ENCODE measurements at regions not wholly inside any gene's neighbourhood (a gene's known extent, or its start where the extent isn't known, plus 50 kb on each side); places are given as distances from the start of the nearest gene placed in this dataset.

DNA sequence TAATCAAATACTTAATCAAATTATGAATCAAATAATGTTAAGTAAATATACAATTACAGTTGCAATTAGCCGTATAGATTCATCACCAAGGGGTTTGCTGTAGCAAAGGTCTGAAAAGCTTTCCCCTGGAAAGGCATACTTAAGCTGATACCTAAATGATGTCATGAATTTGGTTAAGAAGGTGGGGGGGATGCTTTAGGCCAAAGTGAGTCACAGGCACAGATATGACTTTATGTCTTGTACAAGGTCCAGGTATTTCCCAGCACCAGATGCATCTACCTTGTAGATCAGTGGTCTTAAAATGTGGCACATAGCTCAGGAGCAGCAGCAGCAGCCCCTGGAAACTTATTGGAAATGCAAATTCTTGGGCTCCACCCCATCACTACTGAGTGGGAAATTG, 557.3 kb upstream of the CDH4 start:
- H3K9ac ChIP-seq (ENCODE audit: low read depth, low read length), result no peak overlapping the region
- H2AFZ ChIP-seq (replicated peaks; ENCODE audit: low read length, poor library complexity), result no peak overlapping the region
- peaks cover 3% of the 10 kb centered on the region for H3K9me3 ChIP-seq (ENCODE audit: control insufficient read depth, insufficient read depth, low read length)
- no peak overlapping the region for H3K27ac ChIP-seq (ENCODE audit: insufficient read depth, low read length)
- dilution Hi-C loops (cut with HindIII; ENCODE audit: low sequenced_read_pairs, unreplicated experiment) (no loop called here), intact Hi-C loops (cut with micrococcal nuclease) (no loop called here), in situ Hi-C loops (cut with MboI; ENCODE audit: low sequenced_read_pairs) (no loop called here)
- ChIA-PET POLR2A (ENCODE audit: unreplicated experiment) (no interaction called here), CTCF (interaction anchor here (0.7 kb wide), 1 partner anchor 12 kb away, joined by 3 read pairs; no protein-coding TSS in a partner anchor)
- no peak overlapping the region for H3K14ac ChIP-seq (replicated peaks; ENCODE audit: low read depth, low read length)
- H3K4me2 ChIP-seq (ENCODE audit: low read depth, low read length), result no peak overlapping the region
- no peaks in the 10 kb centered on the region for H3K9me1 ChIP-seq (ENCODE audit: insufficient read depth, low read length)
- no peaks in the 10 kb centered on the region for H3K36me3 ChIP-seq (ENCODE audit: control insufficient read depth, insufficient read depth, low read length)
- H2AK9ac ChIP-seq (replicated peaks; ENCODE audit: low read depth, low read length, poor library complexity), result no peak overlapping the region
- H3K56ac ChIP-seq (ENCODE audit: extremely low read depth, insufficient read depth, low read length), result no peak overlapping the region
- no peak overlapping the region for H4K91ac ChIP-seq (ENCODE audit: insufficient read depth, low read depth, low read length)
- no TSS peak for BruUV-seq (replicated peaks)
- H3K4ac ChIP-seq (ENCODE audit: low read depth, low read length), result no peak overlapping the region
- H2BK15ac ChIP-seq (ENCODE audit: low read depth, low read length), result no peak overlapping the region
- H2BK120ac ChIP-seq (ENCODE audit: low read depth, low read length), result no peak overlapping the region
- ATAC-seq (ENCODE audit: low read depth) (no peak), DNase-seq (peak; percentile 47)
- no peak overlapping the region for H4K8ac ChIP-seq (ENCODE audit: low read depth in 2 of 2, low read length in 2 of 2)
- H3K4me3 ChIP-seq (ENCODE audit: insufficient read depth, low read depth, low read length), result no peak overlapping the region
- H3K79me1 ChIP-seq (ENCODE audit: low read depth in 1 of 2, low read length in 2 of 2), result no peaks in the 10 kb centered on the region
- no peak overlapping the region for H2AK5ac ChIP-seq (ENCODE audit: low read depth, low read length)
- no peak overlapping the region for H3K23ac ChIP-seq (ENCODE audit: low read depth, low read length)
- no peak overlapping the region for H3K18ac ChIP-seq (ENCODE audit: low read depth, low read length)
- TF ChIP-seq SMC3 (IDR thresholded peaks at IDR 0.05; ENCODE audit: low read depth, low read length), result no peak
- no peak for TF ChIP-seq MAFK (IDR thresholded peaks at IDR 0.05; ENCODE audit: low read depth, low read length)
- no peak for TF ChIP-seq RFX5 (IDR thresholded peaks at IDR 0.05; ENCODE audit: low read depth, low read length)
- TF ChIP-seq MAZ (IDR thresholded peaks at IDR 0.05; ENCODE audit: borderline replicate concordance, low read depth, low read length), result no peak
- no peak for TF ChIP-seq CEBPB (IDR thresholded peaks at IDR 0.05; ENCODE audit: low read depth, low read length)
- no peak for TF ChIP-seq MXI1 (IDR thresholded peaks at IDR 0.05; ENCODE audit: borderline replicate concordance, low read depth, low read length)
- TF ChIP-seq, protein P1, sequence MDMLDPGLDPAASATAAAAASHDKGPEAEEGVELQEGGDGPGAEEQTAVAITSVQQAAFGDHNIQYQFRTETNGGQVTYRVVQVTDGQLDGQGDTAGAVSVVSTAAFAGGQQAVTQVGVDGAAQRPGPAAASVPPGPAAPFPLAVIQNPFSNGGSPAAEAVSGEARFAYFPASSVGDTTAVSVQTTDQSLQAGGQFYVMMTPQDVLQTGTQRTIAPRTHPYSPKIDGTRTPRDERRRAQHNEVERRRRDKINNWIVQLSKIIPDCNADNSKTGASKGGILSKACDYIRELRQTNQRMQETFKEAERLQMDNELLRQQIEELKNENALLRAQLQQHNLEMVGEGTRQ (IDR thresholded peaks at IDR 0.05; ENCODE audit: low read depth, low read length), result no peak
- TF ChIP-seq, protein P2, sequence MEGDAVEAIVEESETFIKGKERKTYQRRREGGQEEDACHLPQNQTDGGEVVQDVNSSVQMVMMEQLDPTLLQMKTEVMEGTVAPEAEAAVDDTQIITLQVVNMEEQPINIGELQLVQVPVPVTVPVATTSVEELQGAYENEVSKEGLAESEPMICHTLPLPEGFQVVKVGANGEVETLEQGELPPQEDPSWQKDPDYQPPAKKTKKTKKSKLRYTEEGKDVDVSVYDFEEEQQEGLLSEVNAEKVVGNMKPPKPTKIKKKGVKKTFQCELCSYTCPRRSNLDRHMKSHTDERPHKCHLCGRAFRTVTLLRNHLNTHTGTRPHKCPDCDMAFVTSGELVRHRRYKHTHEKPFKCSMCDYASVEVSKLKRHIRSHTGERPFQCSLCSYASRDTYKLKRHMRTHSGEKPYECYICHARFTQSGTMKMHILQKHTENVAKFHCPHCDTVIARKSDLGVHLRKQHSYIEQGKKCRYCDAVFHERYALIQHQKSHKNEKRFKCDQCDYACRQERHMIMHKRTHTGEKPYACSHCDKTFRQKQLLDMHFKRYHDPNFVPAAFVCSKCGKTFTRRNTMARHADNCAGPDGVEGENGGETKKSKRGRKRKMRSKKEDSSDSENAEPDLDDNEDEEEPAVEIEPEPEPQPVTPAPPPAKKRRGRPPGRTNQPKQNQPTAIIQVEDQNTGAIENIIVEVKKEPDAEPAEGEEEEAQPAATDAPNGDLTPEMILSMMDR (conservative IDR thresholded peaks at IDR 0.05; ENCODE audit: low read depth, low read length), result no peak
- no peak for TF ChIP-seq RCOR1 (IDR thresholded peaks at IDR 0.05; ENCODE audit: insufficient replicate concordance, low read length)
- TF ChIP-seq RAD21 (IDR thresholded peaks at IDR 0.05; ENCODE audit: low read length), result no peak
- TF ChIP-seq, protein P3, sequence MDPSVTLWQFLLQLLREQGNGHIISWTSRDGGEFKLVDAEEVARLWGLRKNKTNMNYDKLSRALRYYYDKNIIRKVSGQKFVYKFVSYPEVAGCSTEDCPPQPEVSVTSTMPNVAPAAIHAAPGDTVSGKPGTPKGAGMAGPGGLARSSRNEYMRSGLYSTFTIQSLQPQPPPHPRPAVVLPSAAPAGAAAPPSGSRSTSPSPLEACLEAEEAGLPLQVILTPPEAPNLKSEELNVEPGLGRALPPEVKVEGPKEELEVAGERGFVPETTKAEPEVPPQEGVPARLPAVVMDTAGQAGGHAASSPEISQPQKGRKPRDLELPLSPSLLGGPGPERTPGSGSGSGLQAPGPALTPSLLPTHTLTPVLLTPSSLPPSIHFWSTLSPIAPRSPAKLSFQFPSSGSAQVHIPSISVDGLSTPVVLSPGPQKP (IDR thresholded peaks at IDR 0.05; ENCODE audit: borderline replicate concordance, low read depth, low read length), result no peak
- no peak for TF ChIP-seq FOS (IDR thresholded peaks at IDR 0.05; ENCODE audit: low read depth, low read length)
- no peaks in the 10 kb centered on the region for H3K27me3 ChIP-seq (ENCODE audit: control insufficient read depth, insufficient read depth, low read length)
- H4K5ac ChIP-seq (ENCODE audit: low read depth, low read length), result no peak overlapping the region
- H4K20me1 ChIP-seq (ENCODE audit: insufficient read depth, low read length), result no peaks in the 10 kb centered on the region
- H2BK5ac ChIP-seq (ENCODE audit: low read depth, low read length, poor library complexity, severe bottlenecking), result no peak overlapping the region
- WGBS, 2 experiments (ENCODE audit: extremely low coverage in 2 of 2, insufficient read length in 1 of 2), result no CpG with 5 or more reads among the region's 1 CpG
- H2BK20ac ChIP-seq (ENCODE audit: low read depth, low read length), result no peak overlapping the region
- no peaks in the 10 kb centered on the region for H3K4me1 ChIP-seq (ENCODE audit: control insufficient read depth, insufficient read depth, low read length)
